DMS 273 (cell line): ENCODE measurements at regions not wholly inside any gene's neighbourhood (a gene's known extent, or its start where the extent isn't known, plus 50 kb on each side); places are given as distances from the start of the nearest gene placed in this dataset.
"Not testable (repeated sequence)": the region's sequence is repeated elsewhere in the genome, so short reads cannot be mapped to it uniquely, and the experiment has no call there.

ENCODE experiments used
- DNase-seq: peaks from one replicate; lab custom pipeline; 2025; ENCODE audit not compliant: unreplicated experiment; lab: John Stamatoyannopoulos, UW

- DNase-seq = no peak
These were observed 150.3 kb downstream of the NUF2 start for GRCh38 chr1:163471779-163472650.

- no peak for DNase-seq
These were observed 151.0 kb downstream of the NUF2 start for GRCh38 chr1:163472651-163473248.

- DNase-seq = no peak
These were observed 155.6 kb downstream of the NUF2 start for GRCh38 chr1:163477276-163477830.

- DNase-seq = not testable (repeated sequence)
These were observed 176.9 kb downstream of the NUF2 start for GRCh38 chr1:163498391-163499330.

GRCh38 chr1:163504331-163504978 lies 182.7 kb downstream of the NUF2 start:
- DNase-seq = no peak

- DNase-seq = no peak
These were observed 187.4 kb downstream of the NUF2 start for GRCh38 chr1:163509114-163509513.

GRCh38 chr1:163512349-163512989 lies 190.7 kb downstream of the NUF2 start:
- DNase-seq = peak; percentile 5

- DNase-seq = no peak
These were observed 201.7 kb downstream of the NUF2 start for GRCh38 chr1:163523375-163524029.

- DNase-seq = peak; percentile 56
These were observed 207.1 kb downstream of the NUF2 start for GRCh38 chr1:163528710-163529348.

GRCh38 chr1:163531345-163531744 lies 209.6 kb downstream of the NUF2 start:
- DNase-seq = no peak

- DNase-seq = no peak
These were observed 213.6 kb downstream of the NUF2 start for GRCh38 chr1:163535401-163535800.

GRCh38 chr1:163535807-163536206 lies 214.1 kb downstream of the NUF2 start:
- DNase-seq = peak; percentile 52

- no peak for DNase-seq
These were observed 216.1 kb downstream of the NUF2 start for GRCh38 chr1:163537809-163538208.

- DNase-seq = no peak
These were observed 216.9 kb downstream of the NUF2 start for GRCh38 chr1:163538667-163539066.

- DNase-seq = no peak
These were observed 219.0 kb downstream of the NUF2 start for GRCh38 chr1:163540727-163541126.

GRCh38 chr1:163544441-163544840 lies 222.7 kb downstream of the NUF2 start:
- DNase-seq = no peak

GRCh38 chr1:163558162-163558561 lies 236.4 kb downstream of the NUF2 start:
- DNase-seq = no peak

- peak; percentile 17 for DNase-seq
These were observed 240.0 kb downstream of the NUF2 start for GRCh38 chr1:163561580-163562295.
